HUDEP-2 (cell line): ENCODE measurements at regions not wholly inside any gene's neighbourhood (a gene's known extent, or its start where the extent isn't known, plus 50 kb on each side); places are given as distances from the start of the nearest gene placed in this dataset.

Source experiments
- DNase-seq, 76 experiments: peaks; one replicate each; lab custom pipeline; 2025; ENCODE audit not compliant: unreplicated experiment in 76 of 76; lab: John Stamatoyannopoulos, UW

DNA sequence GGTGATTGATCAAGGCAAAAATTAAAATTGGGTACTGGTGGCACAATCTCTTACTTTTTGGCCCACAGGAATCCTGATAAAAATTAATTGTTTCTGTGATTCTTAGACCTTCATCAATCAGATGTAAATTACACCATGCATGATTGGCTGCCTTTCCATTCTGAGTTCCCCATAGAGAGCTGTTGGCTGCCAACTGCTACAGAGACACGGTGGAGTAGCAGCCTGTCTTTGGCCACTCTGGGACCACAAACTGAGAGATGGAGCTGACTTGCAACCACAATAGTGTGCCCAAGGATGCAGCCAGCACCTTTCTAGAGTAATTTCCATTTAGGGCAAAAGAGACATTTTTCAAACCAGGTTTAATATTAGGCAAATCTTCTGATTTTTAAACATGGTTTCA, 274.3 kb upstream of the MMS22L start:
- no peak for DNase-seq

DNA sequence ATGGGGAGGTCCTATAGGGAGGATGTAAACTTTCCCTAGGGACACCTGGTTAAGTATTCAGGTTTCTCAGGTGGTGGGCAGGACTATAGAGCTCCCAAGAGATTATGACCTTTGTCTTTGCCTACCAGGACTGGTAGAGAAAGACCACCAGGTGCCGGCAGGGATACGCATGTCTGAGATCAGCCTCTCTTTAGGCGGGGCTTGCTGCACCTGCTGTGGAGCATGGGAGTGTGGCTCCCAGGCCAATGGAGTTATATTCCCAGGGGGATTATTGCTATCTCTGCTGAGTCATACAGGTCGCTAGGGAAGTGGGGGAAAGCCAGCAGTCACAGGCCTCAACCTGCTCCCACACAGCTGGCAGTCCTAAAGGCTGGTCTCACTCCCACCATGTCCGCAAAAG, 280.5 kb upstream of the MMS22L start:
- DNase-seq: no peak

DNA sequence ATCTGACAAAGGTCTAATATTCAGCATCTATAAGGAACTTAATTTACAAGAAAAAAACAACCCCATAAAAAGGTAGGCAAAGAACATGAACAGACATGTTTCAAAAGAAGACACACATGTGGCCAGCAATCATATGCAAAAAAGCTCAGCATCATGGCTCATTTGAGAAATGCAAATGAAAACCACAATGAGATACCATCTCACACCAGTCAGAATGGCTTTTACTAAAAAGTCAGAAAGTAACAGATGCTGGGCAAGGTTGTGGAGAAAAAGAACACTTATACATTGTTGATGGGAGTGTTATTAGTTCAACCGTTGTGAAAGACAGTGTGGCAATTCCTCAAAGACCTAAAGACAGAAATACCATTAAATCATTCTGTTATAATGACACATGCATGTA, 289.9 kb upstream of the MMS22L start:
- DNase-seq: no peak

- DNase-seq: peak in 10 of 76 experiments; percentile 4 to 42 (median 23)
Measured at GRCh38 chr6:97586344-97586743, 303.3 kb upstream of the MMS22L start.

DNA sequence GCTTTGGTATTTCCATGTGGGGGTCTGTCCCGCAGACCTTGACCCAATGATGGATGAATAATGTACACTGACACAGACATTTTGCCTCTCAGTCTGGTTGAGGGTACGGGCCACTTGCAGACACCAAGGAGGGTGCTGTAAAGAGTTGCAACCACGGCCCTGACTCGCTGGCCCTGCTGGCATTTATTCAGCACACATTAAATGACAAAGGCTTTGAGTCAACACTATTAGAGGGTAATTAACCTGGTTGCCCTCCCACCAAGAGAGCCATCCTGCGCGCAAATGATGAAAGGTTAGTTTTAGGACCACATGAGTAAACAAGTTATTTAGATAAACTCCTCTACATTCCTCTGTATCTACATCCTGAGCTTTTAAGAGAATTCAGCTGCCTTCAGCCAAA, 308.9 kb upstream of the MMS22L start:
- no peak for DNase-seq

DNA sequence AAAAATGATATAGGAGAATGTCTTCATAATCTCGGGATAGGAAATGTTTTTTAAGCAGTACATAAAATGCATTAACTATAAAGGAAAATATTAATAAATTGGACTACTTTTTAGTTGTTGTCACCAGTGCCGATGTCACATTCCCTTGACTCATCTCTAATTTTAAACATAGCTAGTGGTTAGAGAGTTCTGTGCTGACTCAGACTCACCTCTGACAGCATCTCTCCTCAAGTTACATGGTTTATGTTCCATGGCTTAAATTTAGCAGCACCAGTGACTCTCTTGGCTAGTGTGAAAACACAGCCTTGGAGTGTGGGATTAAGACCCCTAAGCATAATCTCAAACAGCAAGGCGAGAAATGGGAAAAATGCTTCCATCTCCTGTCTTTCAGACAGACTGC, 311.8 kb upstream of the MMS22L start:
- no peak for DNase-seq

- no peak for DNase-seq
Measured at GRCh38 chr6:97621111-97621510, 338.1 kb upstream of the MMS22L start.

- DNase-seq: peak in 2 of 76 experiments; percentile 7 to 15
Measured at GRCh38 chr6:97626671-97627441, 343.8 kb upstream of the MMS22L start.

- DNase-seq: no peak
Measured at GRCh38 chr6:97629180-97629579, 346.2 kb upstream of the MMS22L start.

DNA sequence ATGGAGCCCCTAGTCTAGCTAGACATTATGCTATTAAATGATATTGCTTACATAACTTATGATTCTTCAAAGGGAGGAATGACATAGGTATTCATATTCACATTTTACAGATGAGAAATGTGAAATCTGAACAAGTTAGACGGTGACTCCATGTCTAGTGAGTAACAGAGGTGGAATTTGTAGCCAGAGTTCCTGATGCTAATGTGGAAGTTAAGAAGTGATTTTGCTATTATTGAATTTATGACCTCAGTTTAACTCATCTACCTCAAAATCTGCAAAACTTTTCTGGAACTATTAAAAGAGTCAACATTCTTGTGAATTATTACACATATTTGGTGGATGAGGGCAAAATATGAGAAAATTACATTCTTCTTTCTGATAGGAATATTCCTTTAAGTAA, 347.6 kb upstream of the MMS22L start:
- DNase-seq: no peak

GRCh38 chr6:97632341-97632740, 349.3 kb upstream of the MMS22L start:
- DNase-seq: no peak

- no peak for DNase-seq
Measured at GRCh38 chr6:97639702-97640101, 356.7 kb upstream of the MMS22L start.

GRCh38 chr6:97644353-97644752, 361.3 kb upstream of the MMS22L start:
- no peak for DNase-seq

- no peak for DNase-seq
Measured at GRCh38 chr6:97645757-97646156, 362.7 kb upstream of the MMS22L start.

DNA sequence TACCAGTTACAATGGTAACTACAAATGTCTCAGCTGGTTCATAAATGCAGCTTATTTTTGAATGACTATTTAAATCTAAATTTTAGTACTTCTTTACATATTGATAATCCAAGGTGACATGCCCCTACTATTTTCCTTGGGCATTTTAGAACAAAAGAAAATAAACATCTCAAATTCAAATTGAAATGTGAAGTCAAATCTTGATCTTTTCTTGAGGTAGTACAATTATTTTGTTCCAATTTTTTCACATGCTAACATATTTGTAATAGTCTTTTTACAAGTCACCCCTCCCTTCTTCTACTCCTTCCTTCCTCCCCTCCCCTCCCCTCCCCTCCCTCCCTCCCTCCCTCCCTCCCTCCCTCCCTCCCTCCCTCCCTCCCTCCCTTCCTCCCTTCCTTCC, 370.1 kb upstream of the MMS22L start:
- DNase-seq: no peak

DNA sequence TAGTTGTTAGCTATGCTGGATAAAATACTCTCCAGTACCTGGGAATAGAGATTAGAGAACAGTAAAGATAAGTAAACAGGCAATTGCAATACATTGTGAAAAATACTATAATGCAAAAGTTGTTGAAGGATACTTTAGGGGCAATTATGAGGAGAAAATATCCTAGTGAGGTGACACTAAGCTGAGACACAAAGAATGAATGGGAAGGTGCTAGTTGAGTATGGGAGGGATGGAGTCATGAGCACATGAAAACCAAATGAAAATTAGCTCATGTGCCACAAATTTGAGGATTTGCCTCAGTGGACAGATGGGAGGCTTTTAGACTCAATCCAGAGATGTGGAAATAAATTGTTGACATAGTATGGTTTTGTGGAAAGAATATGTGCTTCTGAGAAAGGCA, 370.5 kb upstream of the MMS22L start:
- DNase-seq: no peak

- DNase-seq: no peak
Measured at GRCh38 chr6:97654674-97655073, 371.7 kb upstream of the MMS22L start.

DNA sequence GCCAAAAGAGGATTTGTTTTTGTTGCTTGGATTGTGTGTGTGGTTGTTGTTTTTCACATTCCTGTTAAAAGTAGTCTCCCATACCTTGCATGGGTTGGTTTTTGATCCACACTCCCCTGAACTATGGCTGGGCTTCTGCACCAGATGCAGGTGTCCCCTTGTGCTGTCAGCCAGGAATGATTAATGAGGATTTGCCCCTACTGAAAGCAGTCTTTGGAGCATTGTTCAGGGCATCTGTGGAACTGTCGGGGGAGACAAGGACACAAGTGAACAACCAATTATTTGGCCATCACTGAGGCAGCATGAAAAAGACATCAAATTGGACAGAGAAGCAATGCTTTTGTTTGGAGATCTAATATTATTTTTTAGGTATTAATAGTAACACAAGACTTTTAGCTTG, 373.2 kb upstream of the MMS22L start:
- DNase-seq: no peak

GRCh38 chr6:97656706-97657350, 373.8 kb upstream of the MMS22L start:
- DNase-seq: no peak

DNA sequence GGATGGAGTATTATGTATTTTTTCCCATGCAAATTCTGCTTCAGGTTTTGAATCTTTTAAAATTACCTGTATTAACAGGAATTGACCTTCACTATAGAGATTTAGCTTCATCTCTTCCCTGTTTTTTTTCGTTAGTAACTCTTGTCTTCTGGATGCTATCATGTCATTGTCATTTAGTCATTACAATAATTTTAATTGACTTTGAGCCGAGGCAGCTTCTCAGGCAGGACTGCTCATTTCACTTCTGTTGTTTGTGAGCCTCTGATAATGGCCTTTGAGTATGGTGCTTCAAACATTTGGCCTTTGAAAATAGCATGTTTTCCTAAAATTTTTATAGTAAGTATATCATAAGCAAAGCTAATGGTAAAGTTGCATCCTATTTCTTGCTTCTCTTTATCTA, 375.1 kb upstream of the MMS22L start:
- DNase-seq: no peak

DNA sequence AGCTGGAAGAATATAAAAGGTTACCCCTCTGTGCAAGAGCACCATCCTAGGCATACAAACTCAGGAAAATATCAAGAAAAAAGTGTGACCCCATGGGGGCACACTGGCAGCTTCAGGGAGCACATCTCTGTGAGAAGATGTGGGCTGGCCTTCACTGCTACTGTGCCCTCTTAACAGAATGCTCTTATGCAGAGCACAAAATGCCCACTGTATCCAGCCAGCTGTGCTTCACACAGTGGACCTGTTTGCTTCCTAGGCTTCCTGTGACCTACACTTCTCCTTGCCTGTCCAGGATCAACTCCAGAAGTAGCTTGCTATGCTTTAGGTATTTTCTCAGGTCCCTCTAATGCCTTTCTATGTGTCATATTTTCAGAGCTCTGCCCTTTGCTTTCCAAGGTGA, 380.2 kb upstream of the MMS22L start:
- no peak for DNase-seq

GRCh38 chr6:97665446-97665845, 382.4 kb upstream of the MMS22L start:
- no peak for DNase-seq
